ENCODE measurements at regions not wholly inside any gene's neighbourhood (a gene's known extent, or its start where the extent isn't known, plus 50 kb on each side); places are given as distances from the start of the nearest gene placed in this dataset.

DNA sequence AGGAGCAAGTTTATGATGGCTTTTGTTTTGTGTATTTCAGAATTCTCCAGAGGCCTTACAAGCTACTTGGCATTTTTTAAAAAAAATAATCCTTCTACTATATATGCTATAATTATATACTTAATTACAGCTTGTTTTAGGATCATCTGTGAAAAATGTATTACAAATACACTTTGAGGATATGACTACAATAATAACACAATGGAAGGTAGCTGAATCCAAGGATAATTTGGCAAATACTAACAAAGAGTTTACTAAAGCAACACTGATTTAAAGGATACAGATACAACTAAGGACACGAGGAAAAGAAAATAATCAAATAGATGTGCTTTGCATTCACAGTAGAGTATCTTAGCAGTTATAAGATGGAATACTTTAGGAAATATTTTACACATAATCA lies 381.9 kb upstream of the CITED2 start:
- no peak for DNase-seq
- no peaks in the 10 kb centered on the region for H3K36me3 Mint-ChIP-seq (ENCODE audit: insufficient read depth, unreplicated experiment)
- no peak overlapping the region for H3K27ac Mint-ChIP-seq (ENCODE audit: unreplicated experiment)
- no peak overlapping the region for H3K4me3 Mint-ChIP-seq (ENCODE audit: unreplicated experiment)
- peaks cover 29% of the 10 kb centered on the region for H3K4me1 Mint-ChIP-seq (ENCODE audit: low read depth, unreplicated experiment)
- Histone ChIP-seq H3K27me3 (replicated peaks; ENCODE audit: control insufficient read depth, insufficient read depth, low read length) (no peaks in the 10 kb centered on the region), H3K36me3 (ENCODE audit: control insufficient read depth, insufficient read depth, low read length) (no peaks in the 10 kb centered on the region), H3K4me3 (ENCODE audit: low read depth, low read length) (no peak overlapping the region), H3K9me3 (no peaks in the 10 kb centered on the region), H3K4me1 (peaks cover 55% of the 10 kb centered on the region)
- BruUV-seq (replicated peaks) = no TSS peak
- intact Hi-C loops (cut with micrococcal nuclease; ENCODE audit: unreplicated experiment) = no loop called here
- TF ChIP-seq, protein P1, sequence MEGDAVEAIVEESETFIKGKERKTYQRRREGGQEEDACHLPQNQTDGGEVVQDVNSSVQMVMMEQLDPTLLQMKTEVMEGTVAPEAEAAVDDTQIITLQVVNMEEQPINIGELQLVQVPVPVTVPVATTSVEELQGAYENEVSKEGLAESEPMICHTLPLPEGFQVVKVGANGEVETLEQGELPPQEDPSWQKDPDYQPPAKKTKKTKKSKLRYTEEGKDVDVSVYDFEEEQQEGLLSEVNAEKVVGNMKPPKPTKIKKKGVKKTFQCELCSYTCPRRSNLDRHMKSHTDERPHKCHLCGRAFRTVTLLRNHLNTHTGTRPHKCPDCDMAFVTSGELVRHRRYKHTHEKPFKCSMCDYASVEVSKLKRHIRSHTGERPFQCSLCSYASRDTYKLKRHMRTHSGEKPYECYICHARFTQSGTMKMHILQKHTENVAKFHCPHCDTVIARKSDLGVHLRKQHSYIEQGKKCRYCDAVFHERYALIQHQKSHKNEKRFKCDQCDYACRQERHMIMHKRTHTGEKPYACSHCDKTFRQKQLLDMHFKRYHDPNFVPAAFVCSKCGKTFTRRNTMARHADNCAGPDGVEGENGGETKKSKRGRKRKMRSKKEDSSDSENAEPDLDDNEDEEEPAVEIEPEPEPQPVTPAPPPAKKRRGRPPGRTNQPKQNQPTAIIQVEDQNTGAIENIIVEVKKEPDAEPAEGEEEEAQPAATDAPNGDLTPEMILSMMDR (IDR thresholded peaks at IDR 0.05; ENCODE audit: insufficient read depth in 1 of 2, low read depth in 1 of 2, low read length in 1 of 2, severe bottlenecking in 1 of 2, unreplicated experiment in 1 of 2) = no peak
- H3K27me3 Mint-ChIP-seq (ENCODE audit: insufficient read depth, unreplicated experiment) = no peaks in the 10 kb centered on the region
- ChIA-PET CTCF (interaction anchor here (0.6 kb wide), 1 partner anchor 8 kb away, joined by 3 read pairs; no protein-coding TSS in a partner anchor), POLR2A (no interaction called here)
- H3K9me3 Mint-ChIP-seq (ENCODE audit: unreplicated experiment) = no peaks in the 10 kb centered on the region

DNA sequence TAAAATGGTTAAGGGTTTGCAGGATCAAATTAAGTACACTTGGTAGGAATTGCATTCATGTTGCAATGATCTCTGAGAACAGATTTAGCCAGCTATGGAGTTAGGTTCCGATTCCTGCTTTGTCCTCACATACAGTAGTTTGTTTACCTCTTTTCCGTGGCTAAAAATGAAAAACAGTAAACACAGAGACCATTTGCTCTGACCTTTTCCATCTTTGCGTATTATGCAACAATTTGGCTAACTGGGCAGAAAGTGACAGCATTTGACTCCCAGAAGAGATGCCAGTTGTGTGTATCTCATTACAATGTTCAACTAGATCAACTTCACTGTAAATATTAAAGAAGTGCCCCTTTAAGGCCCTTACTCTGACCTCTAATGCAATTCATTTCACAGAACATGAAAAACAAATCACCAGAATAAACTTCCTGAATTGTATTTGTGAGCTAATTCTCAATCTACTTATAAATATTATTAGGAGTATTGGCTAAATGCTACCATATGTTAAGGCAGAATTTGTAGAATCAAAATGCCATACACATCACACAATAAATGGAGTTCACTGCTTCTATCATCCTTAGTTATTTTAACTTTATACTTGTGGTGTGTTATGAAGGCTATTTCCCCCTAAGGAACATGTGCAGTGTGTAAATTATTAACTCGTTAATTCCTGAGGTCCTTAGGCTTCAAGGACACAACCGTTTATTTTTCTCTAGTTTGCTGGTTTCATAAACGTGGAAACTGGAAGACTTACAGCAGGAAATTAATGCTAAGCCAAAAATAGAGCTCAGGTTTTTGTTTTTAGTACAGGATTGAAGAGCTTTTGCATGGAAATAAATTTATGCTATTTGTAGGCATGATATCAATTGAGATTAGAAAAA lies 380.7 kb upstream of the CITED2 start:
- intact Hi-C loops (cut with micrococcal nuclease; ENCODE audit: unreplicated experiment) = no loop called here
- POLR2A ChIA-PET = no interaction called here
- Histone ChIP-seq H3K27me3 (replicated peaks; ENCODE audit: control insufficient read depth, insufficient read depth, low read length) (no peaks in the 10 kb centered on the region), H3K4me3 (ENCODE audit: low read depth, low read length) (no peak overlapping the region), H3K9me3 (no peaks in the 10 kb centered on the region), H3K4me1 (peaks cover 67% of the 10 kb centered on the region), H3K36me3 (ENCODE audit: control insufficient read depth, insufficient read depth, low read length) (no peaks in the 10 kb centered on the region)
- Mint-ChIP-seq H3K27me3 (ENCODE audit: insufficient read depth, unreplicated experiment) (no peaks in the 10 kb centered on the region), H3K4me1 (ENCODE audit: low read depth, unreplicated experiment) (peaks cover 40% of the 10 kb centered on the region), H3K4me3 (ENCODE audit: unreplicated experiment) (no peak overlapping the region), H3K36me3 (ENCODE audit: insufficient read depth, unreplicated experiment) (no peaks in the 10 kb centered on the region), H3K27ac (ENCODE audit: unreplicated experiment) (peak overlapping the region; percentile 77), H3K9me3 (ENCODE audit: unreplicated experiment) (no peaks in the 10 kb centered on the region)
- DNase-seq = no peak
- TF ChIP-seq, protein P1 (IDR thresholded peaks at IDR 0.05; ENCODE audit: insufficient read depth in 1 of 2, low read depth in 1 of 2, low read length in 1 of 2, severe bottlenecking in 1 of 2, unreplicated experiment in 1 of 2) = no peak
- CTCF ChIA-PET = no interaction called here
- no TSS peak for BruUV-seq (replicated peaks)

DNA sequence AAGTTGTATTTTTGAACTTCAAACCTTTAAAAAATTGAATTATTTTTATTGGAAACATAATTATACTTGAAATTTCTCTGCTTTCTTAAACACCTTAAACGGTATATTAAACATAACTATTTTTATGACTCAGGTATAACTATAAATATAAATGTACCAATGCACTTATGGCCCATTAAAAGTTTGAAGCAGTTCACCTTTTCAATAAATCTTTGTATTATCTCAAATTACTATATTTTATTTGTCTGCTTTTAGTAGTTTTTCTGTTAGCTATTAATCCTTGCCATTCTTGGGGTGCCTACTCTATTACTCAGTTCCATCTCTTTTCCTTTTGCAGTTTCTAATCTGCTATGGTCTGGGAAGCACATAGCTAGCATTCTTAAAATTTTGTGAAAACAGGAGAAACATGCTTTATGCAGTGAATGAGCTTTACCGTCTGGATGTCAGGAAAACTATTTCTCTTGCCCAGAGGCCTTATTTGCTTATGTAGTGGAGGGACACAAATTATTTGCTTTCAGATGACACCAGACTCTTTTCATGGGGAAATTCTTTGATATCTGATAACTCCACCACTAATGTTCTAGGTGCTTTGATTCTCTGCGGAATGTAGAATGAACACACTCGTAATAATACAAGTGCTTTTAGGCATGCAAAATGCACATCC lies 378.9 kb upstream of the CITED2 start:
- ChIA-PET POLR2A (interaction anchor here (0.9 kb wide), 1 partner anchor 378 kb away, joined by 3 read pairs; no protein-coding TSS in a partner anchor), CTCF (interaction anchor here (0.6 kb wide), 1 partner anchor 378 kb away, joined by 3 read pairs; the partner anchor contains the start of gene CITED2)
- Histone ChIP-seq H3K27me3 (replicated peaks; ENCODE audit: control insufficient read depth, insufficient read depth, low read length) (no peaks in the 10 kb centered on the region), H3K9me3 (no peaks in the 10 kb centered on the region), H3K4me1 (peaks cover 77% of the 10 kb centered on the region), H3K36me3 (ENCODE audit: control insufficient read depth, insufficient read depth, low read length) (no peaks in the 10 kb centered on the region), H3K4me3 (ENCODE audit: low read depth, low read length) (no peak overlapping the region)
- Mint-ChIP-seq H3K9me3 (ENCODE audit: unreplicated experiment) (no peaks in the 10 kb centered on the region), H3K36me3 (ENCODE audit: insufficient read depth, unreplicated experiment) (no peaks in the 10 kb centered on the region), H3K27me3 (ENCODE audit: insufficient read depth, unreplicated experiment) (no peaks in the 10 kb centered on the region), H3K27ac (ENCODE audit: unreplicated experiment) (peak overlapping the region; percentile 77), H3K4me3 (ENCODE audit: unreplicated experiment) (no peak overlapping the region), H3K4me1 (ENCODE audit: low read depth, unreplicated experiment) (peaks cover 58% of the 10 kb centered on the region)
- DNase-seq = peak; percentile 38 to 56
- no TSS peak for BruUV-seq (replicated peaks)
- intact Hi-C loops (cut with micrococcal nuclease; ENCODE audit: unreplicated experiment) = loop anchor here (1.0 to 2.0 kb wide), 4 partner anchors 11 to 385 kb away; no protein-coding TSS in a partner anchor
- TF ChIP-seq, protein P1 (IDR thresholded peaks at IDR 0.05; ENCODE audit: insufficient read depth in 1 of 2, low read depth in 1 of 2, low read length in 1 of 2, severe bottlenecking in 1 of 2, unreplicated experiment in 1 of 2) = no peak
